ENCODE measurements at regions not wholly inside any gene's neighbourhood (a gene's known extent, or its start where the extent isn't known, plus 50 kb on each side); places are given as distances from the start of the nearest gene placed in this dataset.

- Histone ChIP-seq H3K4me3 (no peak overlapping the region), H3K27me3 (no peaks in the 10 kb centered on the region), H3K27ac (no peak overlapping the region), H3K9me3 (no peaks in the 10 kb centered on the region), H3K4me1 (peaks cover 0 to 8% of the 10 kb centered on the region in 2 donors), H3K36me3 (no peaks in the 10 kb centered on the region)
- DNase-seq (ENCODE audit: low spot score in 2 of 2): no peak
- intact Hi-C loops (cut with DNase I): no loop called here
- no peak for TF ChIP-seq CTCF (IDR thresholded peaks at IDR 0.05)
These were observed 195.8 kb upstream of the JUN start for GRCh38 chr1:58979677-58980076.

DNA sequence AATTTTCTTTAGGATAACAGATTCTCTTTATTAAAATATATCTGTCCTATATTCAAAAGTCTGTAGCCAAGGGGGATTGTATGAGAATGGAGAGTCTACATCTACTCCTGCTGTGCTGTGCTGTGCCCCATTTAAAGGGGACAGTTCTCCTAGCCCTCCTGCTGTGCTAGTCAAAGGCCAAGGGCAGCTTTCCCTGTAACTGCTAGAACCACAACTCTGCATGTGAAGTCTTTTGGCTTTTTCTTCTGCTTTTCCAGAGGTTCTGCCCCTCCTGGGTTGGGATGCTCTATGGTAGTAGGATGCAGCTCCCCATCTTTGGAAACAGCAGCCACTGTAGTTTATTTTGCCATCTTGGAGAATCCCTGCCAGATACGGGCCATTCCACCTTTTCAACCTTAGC is 197.5 kb upstream of the JUN start:
- intact Hi-C loops (cut with DNase I): no loop called here
- no peak for DNase-seq (ENCODE audit: low spot score in 2 of 2)
- H3K27me3 ChIP-seq: no peaks in the 10 kb centered on the region
- H3K27ac ChIP-seq: no peak overlapping the region
- H3K4me1 ChIP-seq: peaks cover 0 to 8% of the 10 kb centered on the region in 2 donors
- no peaks in the 10 kb centered on the region for H3K9me3 ChIP-seq
- no peaks in the 10 kb centered on the region for H3K36me3 ChIP-seq
- no peak for TF ChIP-seq CTCF (IDR thresholded peaks at IDR 0.05)
- no peak overlapping the region for H3K4me3 ChIP-seq

GRCh38 chr1:58982259-58982998 is 198.6 kb upstream of the JUN start:
- Histone ChIP-seq H3K9me3 (no peaks in the 10 kb centered on the region), H3K27ac (no peak overlapping the region), H3K27me3 (no peaks in the 10 kb centered on the region), H3K4me3 (no peak overlapping the region), H3K4me1 (peaks cover 0 to 8% of the 10 kb centered on the region in 2 donors), H3K36me3 (no peaks in the 10 kb centered on the region)
- TF ChIP-seq CTCF (IDR thresholded peaks at IDR 0.05): no peak
- intact Hi-C loops (cut with DNase I): no loop called here
- no peak for DNase-seq (ENCODE audit: low spot score in 2 of 2)

- Histone ChIP-seq H3K4me3 (no peak overlapping the region), H3K36me3 (no peaks in the 10 kb centered on the region), H3K27me3 (no peaks in the 10 kb centered on the region), H3K27ac (no peak overlapping the region), H3K9me3 (no peaks in the 10 kb centered on the region), H3K4me1 (peaks cover 0 to 8% of the 10 kb centered on the region in 2 donors)
- DNase-seq (ENCODE audit: low spot score in 2 of 2): no peak
- intact Hi-C loops (cut with DNase I): no loop called here
- TF ChIP-seq CTCF (IDR thresholded peaks at IDR 0.05): no peak
These were observed 199.3 kb upstream of the JUN start for GRCh38 chr1:58983162-58983561.

- Histone ChIP-seq H3K9me3 (no peaks in the 10 kb centered on the region), H3K4me1 (peaks cover 0 to 8% of the 10 kb centered on the region in 2 donors), H3K36me3 (no peaks in the 10 kb centered on the region), H3K27me3 (no peaks in the 10 kb centered on the region), H3K4me3 (no peak overlapping the region), H3K27ac (no peak overlapping the region)
- TF ChIP-seq CTCF (IDR thresholded peaks at IDR 0.05): no peak
- DNase-seq (ENCODE audit: low spot score in 2 of 2): no peak
- intact Hi-C loops (cut with DNase I): no loop called here
These were observed 199.9 kb upstream of the JUN start for GRCh38 chr1:58983633-58984245.

Measured in ascending aorta (tissue), 2 donors.